PC-9 (cell line): ENCODE measurements at regions not wholly inside any gene's neighbourhood (a gene's known extent, or its start where the extent isn't known, plus 50 kb on each side); places are given as distances from the start of the nearest gene placed in this dataset.

Source experiments
- BruUV-seq: library from RNA; stranded (reverse); fragments of 400-500 nt; replicated peaks from 2 replicates; lab custom pipeline; 2021; lab: Mats Ljungman, UMichigan
- CTCF ChIA-PET: fragments of 300-600 bp; sonication (Branson Sonifier 250); formaldehyde crosslinking; loops from one replicate; lab custom pipeline; 2022; ENCODE audit warnings: antibody characterized with exemption; lab: Charles Lee
- POLR2A ChIA-PET: fragments of 300-600 bp; sonication (Branson Sonifier 250); formaldehyde crosslinking; loops from one replicate; lab custom pipeline; 2022; ENCODE audit warnings: antibody characterized with exemption; ENCODE audit not compliant: unreplicated experiment; lab: Charles Lee
- DNase-seq, 2 experiments: peaks; one replicate each; pipeline versions ENCODE4 v3.0.0 to v3.0.0-alpha.2; 2015 to 2022; ENCODE audit warnings: mixed read lengths in 1 of 2
- H2AFZ ChIP-seq: fragments of 200-600 bp; sonication (generic); 2 replicates; pipeline ENCODE4 v1.8.1; 2017; ENCODE audit warnings: antibody characterized with exemption
- H3F3A ChIP-seq: fragments of 200-600 bp; sonication (generic); 2 replicates; pipeline ENCODE4 v1.8.1; 2017; ENCODE audit warnings: antibody characterized with exemption, mild to moderate bottlenecking, low read depth; ENCODE audit not compliant: insufficient read depth
- H3K27ac ChIP-seq: fragments of 200-600 bp; sonication (generic); 2 replicates; pipeline ENCODE4 v1.6.1; 2016; ENCODE audit warnings: mixed run types
- H3K27me3 ChIP-seq: fragments of 200-600 bp; sonication (generic); 2 replicates; pipeline ENCODE4 v1.6.1; 2016; ENCODE audit warnings: low read depth, mixed run types; ENCODE audit not compliant: insufficient read depth
- H3K36me3 ChIP-seq: fragments of 200-600 bp; sonication (generic); 2 replicates; pipeline ENCODE4 v1.6.1; 2016; ENCODE audit warnings: low read depth, mixed run types
- H3K4me1 ChIP-seq: fragments of 200-600 bp; sonication (generic); replicated peaks from 2 replicates; pipeline ENCODE4 v1.6.1; 2016; ENCODE audit warnings: mixed run types; ENCODE audit not compliant: insufficient read depth
- H3K4me2 ChIP-seq: fragments of 200-600 bp; sonication (generic); 2 replicates; pipeline ENCODE4 v1.6.1; 2017; ENCODE audit warnings: mixed run types
- H3K4me3 ChIP-seq: fragments of 200-600 bp; sonication (generic); 2 replicates; pipeline ENCODE4 v1.6.1; 2016; ENCODE audit warnings: mixed run types
- H3K79me2 ChIP-seq: fragments of 200-600 bp; sonication (generic); 2 replicates; pipeline ENCODE4 v1.6.1; 2017; ENCODE audit warnings: low read depth, mixed run types
- H3K9me2 ChIP-seq: fragments of 200-600 bp; sonication (generic); 2 replicates; pipeline ENCODE4 v1.8.1; 2017; ENCODE audit warnings: mild to moderate bottlenecking; ENCODE audit not compliant: insufficient read depth
- H3K9me3 ChIP-seq: fragments of 200-600 bp; sonication (generic); 2 replicates; pipeline ENCODE4 v1.8.1; 2016; ENCODE audit warnings: low read depth; ENCODE audit not compliant: insufficient read depth
- H4K20me1 ChIP-seq: fragments of 200-600 bp; sonication (generic); 2 replicates; pipeline ENCODE4 v1.8.1; 2017; ENCODE audit not compliant: insufficient read depth
- CTCF ChIP-seq: fragments of 200-600 bp; sonication (generic); conservative IDR thresholded peaks from 2 replicates; pipeline ENCODE4 v1.6.1; 2017; ENCODE audit warnings: mixed run types, antibody characterized with exemption, mild to moderate bottlenecking, moderate library complexity
- EZH2 ChIP-seq: fragments of 200-600 bp; sonication (generic); IDR thresholded peaks from 2 replicates; pipeline ENCODE4 v1.8.0; 2017; ENCODE audit warnings: antibody characterized with exemption, low read depth
- intact Hi-C: fragments of 100-400 bp; cut with micrococcal nuclease; formaldehyde crosslinking; loops from one replicate; pipeline ENCODE4 v1.10.0; 2022; ENCODE audit not compliant: unreplicated experiment

- H2AFZ ChIP-seq, result no peak overlapping the region
- CTCF ChIA-PET, result no interaction called here
- no peak for DNase-seq
Observed at GRCh38 chr9:12906646-12907045, 131.8 kb downstream of the LURAP1L start.

GRCh38 chr9:12908895-12909294, 134.1 kb downstream of the LURAP1L start:
- intact Hi-C loops, result no loop called here
- TF ChIP-seq EZH2 (no peak), CTCF (no peak)
- POLR2A ChIA-PET, result no interaction called here
- CTCF ChIA-PET, result no interaction called here
- peak overlapping the region; percentile 13 for H3K4me2 ChIP-seq
- no peaks in the 10 kb centered on the region for H3K9me2 ChIP-seq
- H3K4me1 ChIP-seq, result peaks cover 11% of the 10 kb centered on the region; the same call in 1 of the 2 replicates
- H3K27ac ChIP-seq, result no peak overlapping the region
- H3K9me3 ChIP-seq, result no peaks in the 10 kb centered on the region
- no peaks in the 10 kb centered on the region for H3K79me2 ChIP-seq
- no peaks in the 10 kb centered on the region for H3K27me3 ChIP-seq
- H3K36me3 ChIP-seq, result no peaks in the 10 kb centered on the region
- no TSS peak for BruUV-seq
- no peaks in the 10 kb centered on the region for H4K20me1 ChIP-seq
- H3K4me3 ChIP-seq, result no peak overlapping the region
- peak; percentile 11 to 56 for DNase-seq
- no peak overlapping the region for H2AFZ ChIP-seq
- H3F3A ChIP-seq, result no peaks in the 10 kb centered on the region

More at GRCh38 chr9:12906646-12907045, 131.8 kb downstream of the LURAP1L start:
- Histone ChIP-seq H3K79me2 (no peaks in the 10 kb centered on the region), H3K27ac (no peak overlapping the region), H3K9me2 (no peaks in the 10 kb centered on the region), H3K27me3 (no peaks in the 10 kb centered on the region), H4K20me1 (no peaks in the 10 kb centered on the region), H3K9me3 (no peaks in the 10 kb centered on the region), H3F3A (no peaks in the 10 kb centered on the region), H3K36me3 (no peaks in the 10 kb centered on the region), H3K4me2 (no peak overlapping the region), H3K4me1 (peaks cover 11% of the 10 kb centered on the region; the same call in 1 of the 2 replicates), H3K4me3 (no peak overlapping the region)
- BruUV-seq, result no TSS peak
- TF ChIP-seq CTCF (no peak), EZH2 (no peak)
- POLR2A ChIA-PET, result no interaction called here
- intact Hi-C loops, result no loop called here

GRCh38 chr9:12915366-12915954, 140.6 kb downstream of the LURAP1L start:
- ChIA-PET POLR2A (no interaction called here), CTCF (no interaction called here)
- H2AFZ ChIP-seq, result no peak overlapping the region
- TF ChIP-seq EZH2 (no peak), CTCF (no peak)
- H4K20me1 ChIP-seq, result no peaks in the 10 kb centered on the region
- no peaks in the 10 kb centered on the region for H3K27me3 ChIP-seq
- H3K4me3 ChIP-seq, result no peak overlapping the region
- H3F3A ChIP-seq, result no peaks in the 10 kb centered on the region
- no peak overlapping the region for H3K27ac ChIP-seq
- no peaks in the 10 kb centered on the region for H3K79me2 ChIP-seq
- H3K9me2 ChIP-seq, result no peaks in the 10 kb centered on the region
- no peaks in the 10 kb centered on the region for H3K36me3 ChIP-seq
- H3K9me3 ChIP-seq, result no peaks in the 10 kb centered on the region
- no peak overlapping the region for H3K4me2 ChIP-seq
- BruUV-seq, result no TSS peak
- DNase-seq, result no peak
- H3K4me1 ChIP-seq, result no peaks in the 10 kb centered on the region
- intact Hi-C loops, result no loop called here
